GM12875 (cell line): ENCODE measurements at regions not wholly inside any gene's neighbourhood (a gene's known extent, or its start where the extent isn't known, plus 50 kb on each side); places are given as distances from the start of the nearest gene placed in this dataset.

ENCODE experiments used
- H3K4me3 ChIP-seq: one replicate; pipeline ENCODE4 v1.5.1; 2011; ENCODE audit warnings: low read depth, low read length, control low read depth
- TF ChIP-seq, protein P1 (sequence below): IDR thresholded peaks from 2 replicates; pipeline ENCODE4 v1.5.1; 2011; ENCODE audit warnings: low read depth, mild to moderate bottlenecking, control low read depth, inconsistent platforms, low read length, moderate library complexity, borderline replicate concordance; ENCODE audit not compliant: insufficient read depth

DNA sequence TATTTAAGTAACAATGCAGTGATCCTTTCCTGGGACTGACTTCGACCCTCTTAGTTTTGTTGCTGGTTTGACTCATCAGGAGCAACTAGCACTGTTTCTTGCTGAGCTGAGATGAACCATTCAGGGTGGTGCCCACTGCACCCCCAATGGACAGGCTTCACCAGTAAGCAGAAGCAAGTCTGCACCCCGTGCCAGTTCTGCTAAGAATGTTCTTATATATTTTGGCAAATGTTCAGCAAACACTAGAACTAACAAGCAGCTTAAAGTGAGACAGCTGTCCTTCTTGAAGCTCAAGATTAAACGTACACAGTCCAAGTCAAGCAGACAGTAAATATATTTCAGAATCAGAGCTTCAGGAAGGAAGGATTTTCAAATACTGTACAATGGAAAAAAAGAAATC is 561.3 kb upstream of the CDH4 start:
- TF ChIP-seq, protein P1, sequence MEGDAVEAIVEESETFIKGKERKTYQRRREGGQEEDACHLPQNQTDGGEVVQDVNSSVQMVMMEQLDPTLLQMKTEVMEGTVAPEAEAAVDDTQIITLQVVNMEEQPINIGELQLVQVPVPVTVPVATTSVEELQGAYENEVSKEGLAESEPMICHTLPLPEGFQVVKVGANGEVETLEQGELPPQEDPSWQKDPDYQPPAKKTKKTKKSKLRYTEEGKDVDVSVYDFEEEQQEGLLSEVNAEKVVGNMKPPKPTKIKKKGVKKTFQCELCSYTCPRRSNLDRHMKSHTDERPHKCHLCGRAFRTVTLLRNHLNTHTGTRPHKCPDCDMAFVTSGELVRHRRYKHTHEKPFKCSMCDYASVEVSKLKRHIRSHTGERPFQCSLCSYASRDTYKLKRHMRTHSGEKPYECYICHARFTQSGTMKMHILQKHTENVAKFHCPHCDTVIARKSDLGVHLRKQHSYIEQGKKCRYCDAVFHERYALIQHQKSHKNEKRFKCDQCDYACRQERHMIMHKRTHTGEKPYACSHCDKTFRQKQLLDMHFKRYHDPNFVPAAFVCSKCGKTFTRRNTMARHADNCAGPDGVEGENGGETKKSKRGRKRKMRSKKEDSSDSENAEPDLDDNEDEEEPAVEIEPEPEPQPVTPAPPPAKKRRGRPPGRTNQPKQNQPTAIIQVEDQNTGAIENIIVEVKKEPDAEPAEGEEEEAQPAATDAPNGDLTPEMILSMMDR: no peak
- H3K4me3 ChIP-seq: no peak overlapping the region

DNA sequence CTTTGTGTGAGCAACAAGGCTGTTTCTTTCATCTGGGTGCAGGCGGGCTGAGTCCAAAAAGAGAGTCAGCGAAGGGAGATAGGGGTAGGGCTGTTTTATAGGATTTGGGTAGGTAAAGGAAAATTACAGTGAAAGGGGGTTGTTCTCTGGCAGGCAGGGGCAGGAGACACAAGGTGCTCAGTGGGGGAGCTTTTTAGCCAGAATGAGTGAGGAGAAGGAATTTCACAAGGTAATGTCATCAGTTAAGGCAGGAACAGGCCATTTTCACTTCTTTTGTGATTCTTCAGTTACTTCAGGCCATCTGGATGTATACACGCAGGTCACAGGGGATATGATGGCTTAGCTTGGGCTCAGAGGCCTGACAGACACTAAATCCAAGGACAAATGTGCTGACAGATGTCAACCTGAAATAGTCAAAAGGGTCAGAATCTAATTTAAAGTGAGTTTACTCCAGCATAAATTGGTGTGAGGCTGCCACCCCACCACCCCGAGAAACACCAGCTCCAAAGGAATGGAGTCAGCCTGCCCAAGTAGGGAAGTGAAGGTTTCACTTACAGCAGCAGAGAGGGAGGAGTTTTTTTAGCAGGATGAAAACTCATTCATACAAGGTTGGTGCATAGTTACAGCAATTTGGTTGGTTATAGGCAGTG is 560.0 kb upstream of the CDH4 start:
- no peak overlapping the region for H3K4me3 ChIP-seq
- TF ChIP-seq, protein P1: no peak

- no peak overlapping the region for H3K4me3 ChIP-seq
Observed at GRCh38 chr20:60693496-60694133, 558.4 kb upstream of the CDH4 start.

GRCh38 chr20:60694763-60695162 is 557.3 kb upstream of the CDH4 start:
- H3K4me3 ChIP-seq: no peak overlapping the region
- TF ChIP-seq, protein P1: no peak

More at GRCh38 chr20:60693496-60694133, 558.4 kb upstream of the CDH4 start:
- TF ChIP-seq, protein P1: no peak

DNA sequence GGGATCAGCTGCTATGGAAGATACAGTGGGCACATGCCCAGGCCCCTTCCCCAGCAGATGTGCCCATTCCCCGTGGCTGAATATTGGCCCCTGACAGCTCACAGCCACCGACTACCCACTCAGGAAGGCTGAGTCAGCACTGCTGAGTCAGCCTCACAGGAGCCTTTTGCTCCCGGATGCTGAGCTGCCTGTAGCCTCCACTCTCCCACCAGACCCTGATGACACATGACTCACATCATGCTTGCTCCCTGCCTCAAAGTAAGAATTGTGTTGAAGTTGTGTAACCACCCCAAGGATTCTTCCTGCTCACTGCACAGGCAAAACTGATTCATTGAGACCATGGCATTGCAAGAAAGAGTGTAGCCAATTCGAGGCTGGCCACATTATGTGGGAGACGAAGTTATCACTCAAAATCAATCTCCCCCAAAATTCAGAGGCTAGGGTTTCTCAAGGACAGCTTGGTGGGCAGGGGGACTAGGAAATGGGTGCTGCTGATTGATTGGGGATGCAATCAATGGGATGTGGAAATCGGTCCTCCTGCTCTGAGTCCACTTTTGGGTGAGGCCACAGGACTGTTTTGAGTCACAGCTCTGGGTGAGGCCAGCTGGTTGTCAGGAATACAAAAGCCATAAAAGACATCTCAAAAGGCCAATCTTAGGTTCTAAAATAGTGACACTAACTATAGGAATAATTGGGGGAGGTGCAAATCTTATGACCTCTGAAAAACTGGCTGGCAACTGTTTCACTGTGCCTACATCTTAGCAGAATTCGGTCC is 556.6 kb upstream of the CDH4 start:
- no peak overlapping the region for H3K4me3 ChIP-seq
- TF ChIP-seq, protein P1: no peak

- H3K4me3 ChIP-seq: no peak overlapping the region
- TF ChIP-seq, protein P1: no peak
Observed at GRCh38 chr20:60697252-60697651, 554.8 kb upstream of the CDH4 start.
